ENCODE measurements at regions not wholly inside any gene's neighbourhood (a gene's known extent, or its start where the extent isn't known, plus 50 kb on each side); places are given as distances from the start of the nearest gene placed in this dataset.
A peak's percentile ranks its signal among the peaks of the same experiment; 100 is the strongest.

DNA sequence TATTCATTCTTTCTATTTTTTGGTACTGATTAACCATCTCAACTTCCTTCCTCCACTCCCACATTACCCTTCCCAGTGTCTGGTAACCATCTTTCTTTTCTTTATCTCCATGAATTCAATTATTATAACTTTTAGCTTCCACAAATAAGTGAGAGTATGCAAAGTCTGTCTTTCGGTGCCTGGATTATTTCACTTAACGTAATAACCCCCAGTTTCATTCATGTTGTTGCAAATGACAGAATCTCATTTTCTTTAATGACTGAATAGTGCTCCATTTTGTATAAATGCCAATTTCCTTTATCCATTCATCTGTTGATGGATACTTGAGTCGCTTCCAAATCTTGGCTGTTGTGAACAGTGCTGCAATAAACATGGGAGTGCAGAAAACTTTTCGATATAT, 940.4 kb downstream of the GLUD2 start:
- WGBS, 5 donors: 76 to 93% (median 88%) methylated on average over 4 of the region's 4 CpGs
- TF ChIP-seq EP300 (IDR thresholded peaks at IDR 0.05) (no peak), POLR2AphosphoS5 (IDR thresholded peaks at IDR 0.05) (no peak), POLR2A (IDR thresholded peaks at IDR 0.05) (no peak)
- TF ChIP-seq, protein P1, sequence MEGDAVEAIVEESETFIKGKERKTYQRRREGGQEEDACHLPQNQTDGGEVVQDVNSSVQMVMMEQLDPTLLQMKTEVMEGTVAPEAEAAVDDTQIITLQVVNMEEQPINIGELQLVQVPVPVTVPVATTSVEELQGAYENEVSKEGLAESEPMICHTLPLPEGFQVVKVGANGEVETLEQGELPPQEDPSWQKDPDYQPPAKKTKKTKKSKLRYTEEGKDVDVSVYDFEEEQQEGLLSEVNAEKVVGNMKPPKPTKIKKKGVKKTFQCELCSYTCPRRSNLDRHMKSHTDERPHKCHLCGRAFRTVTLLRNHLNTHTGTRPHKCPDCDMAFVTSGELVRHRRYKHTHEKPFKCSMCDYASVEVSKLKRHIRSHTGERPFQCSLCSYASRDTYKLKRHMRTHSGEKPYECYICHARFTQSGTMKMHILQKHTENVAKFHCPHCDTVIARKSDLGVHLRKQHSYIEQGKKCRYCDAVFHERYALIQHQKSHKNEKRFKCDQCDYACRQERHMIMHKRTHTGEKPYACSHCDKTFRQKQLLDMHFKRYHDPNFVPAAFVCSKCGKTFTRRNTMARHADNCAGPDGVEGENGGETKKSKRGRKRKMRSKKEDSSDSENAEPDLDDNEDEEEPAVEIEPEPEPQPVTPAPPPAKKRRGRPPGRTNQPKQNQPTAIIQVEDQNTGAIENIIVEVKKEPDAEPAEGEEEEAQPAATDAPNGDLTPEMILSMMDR (IDR thresholded peaks at IDR 0.05): no peak

DNA sequence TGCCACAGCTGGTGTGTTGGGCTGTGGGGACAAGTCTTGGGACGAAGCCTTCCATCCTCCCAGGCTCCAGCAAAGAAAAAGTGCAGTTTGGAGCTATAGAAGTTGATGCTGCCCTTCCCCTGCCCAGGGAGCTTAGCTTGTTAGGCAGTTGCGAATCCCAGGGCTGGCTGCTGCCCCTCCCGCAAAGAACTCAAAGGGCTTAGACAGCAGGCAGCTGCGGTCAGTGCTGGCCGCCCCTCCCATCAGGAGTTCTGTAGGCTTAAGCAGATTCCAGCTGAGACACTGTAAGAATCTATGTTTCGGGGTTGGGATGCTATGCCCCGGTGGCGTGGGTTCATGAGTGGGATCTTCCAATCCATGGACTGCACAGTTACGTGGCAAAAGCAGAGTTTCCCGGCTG, 956.7 kb downstream of the GLUD2 start:
- H3K4me3 ChIP-seq: no peak overlapping the region
- no peaks in the 10 kb centered on the region for H3K36me3 ChIP-seq
- no peaks in the 10 kb centered on the region for H3K9me3 ChIP-seq
- TF ChIP-seq POLR2AphosphoS5 (IDR thresholded peaks at IDR 0.05) (no peak), POLR2A (IDR thresholded peaks at IDR 0.05) (no peak), EP300 (IDR thresholded peaks at IDR 0.05) (no peak)
- TF ChIP-seq, protein P1 (IDR thresholded peaks at IDR 0.05): no peak
- intact Hi-C loops (cut with DNase I; ENCODE audit: low total_unique reads): no loop called here
- DNase-seq: no peak
- no peaks in the 10 kb centered on the region for H3K27me3 ChIP-seq
- 77 to 90% (median 85%) methylated on average over 6 to 10 of the region's 10 CpGs for WGBS, 5 donors
- no peaks in the 10 kb centered on the region for H3K4me1 ChIP-seq
- H3K27ac ChIP-seq: no peak overlapping the region

More for the DNA sequence above, 940.4 kb downstream of the GLUD2 start:
- H3K27ac ChIP-seq: no peak overlapping the region
- no peaks in the 10 kb centered on the region for H3K27me3 ChIP-seq
- H3K9me3 ChIP-seq: no peaks in the 10 kb centered on the region
- H3K36me3 ChIP-seq: no peaks in the 10 kb centered on the region
- no peak overlapping the region for H3K4me3 ChIP-seq
- no peak for DNase-seq
- no peaks in the 10 kb centered on the region for H3K4me1 ChIP-seq
- intact Hi-C loops (cut with DNase I; ENCODE audit: low total_unique reads): no loop called here

DNA sequence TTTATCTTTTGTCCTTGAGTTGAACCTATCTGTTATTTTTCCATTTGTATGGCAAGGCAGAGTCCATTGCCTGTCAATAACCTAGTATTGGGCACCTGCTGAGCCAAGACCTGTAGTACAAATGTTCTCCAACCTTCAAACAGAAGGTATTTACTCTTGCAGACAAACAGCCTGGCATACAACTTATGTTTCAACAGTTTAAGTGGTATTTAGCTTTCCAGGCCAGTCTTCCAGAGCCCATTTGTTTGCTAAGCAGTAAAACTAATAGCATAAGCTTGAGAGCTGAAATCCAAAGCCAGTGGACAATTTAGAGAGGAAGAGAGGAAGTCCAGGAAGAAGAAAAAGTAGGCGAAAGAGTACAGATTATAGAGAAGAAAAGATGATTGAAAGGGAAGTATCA, 979.3 kb downstream of the GLUD2 start:
- H3K4me1 ChIP-seq: no peaks in the 10 kb centered on the region
- H3K27ac ChIP-seq: no peak overlapping the region
- TF ChIP-seq POLR2AphosphoS5 (IDR thresholded peaks at IDR 0.05) (no peak), POLR2A (IDR thresholded peaks at IDR 0.05) (no peak), EP300 (IDR thresholded peaks at IDR 0.05) (no peak)
- TF ChIP-seq, protein P1 (IDR thresholded peaks at IDR 0.05): no peak
- no peaks in the 10 kb centered on the region for H3K9me3 ChIP-seq
- 30 to 77% (median 36%) methylated on average over 1 of the region's 1 CpG for WGBS, 5 donors
- no peaks in the 10 kb centered on the region for H3K36me3 ChIP-seq
- peak in 1 of 2 donors; percentile 1 for DNase-seq
- no peak overlapping the region for H3K4me3 ChIP-seq
- H3K27me3 ChIP-seq: no peaks in the 10 kb centered on the region
- intact Hi-C loops (cut with DNase I; ENCODE audit: low total_unique reads): no loop called here

DNA sequence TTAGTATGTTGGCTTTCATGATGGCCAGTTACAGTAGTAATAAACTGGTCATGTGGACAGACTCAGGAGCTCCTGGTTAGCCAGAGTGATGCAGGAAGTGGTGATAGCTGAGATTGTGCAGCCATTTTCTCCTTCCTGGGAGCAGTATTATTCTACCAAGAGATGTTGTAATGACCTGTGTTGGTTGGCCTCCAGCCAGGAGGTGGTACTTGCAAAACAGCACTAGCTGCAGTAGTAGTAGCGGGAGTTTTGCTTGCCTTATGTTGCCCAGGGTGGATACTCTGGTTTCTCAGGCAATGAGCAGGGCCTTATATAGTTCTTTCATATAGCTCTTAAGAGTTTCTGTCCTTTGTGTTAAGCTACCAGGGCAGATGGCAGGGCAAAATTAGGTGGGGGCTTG, 998.8 kb downstream of the GLUD2 start:
- WGBS, 5 donors: 69 to 91% (median 77%) methylated on average over 1 of the region's 1 CpG; no CpG with 5 or more reads in 1 of the 5 donors
- no peaks in the 10 kb centered on the region for H3K27me3 ChIP-seq
- no peaks in the 10 kb centered on the region for H3K4me1 ChIP-seq
- intact Hi-C loops (cut with DNase I; ENCODE audit: low total_unique reads): no loop called here
- no peak overlapping the region for H3K27ac ChIP-seq
- TF ChIP-seq EP300 (IDR thresholded peaks at IDR 0.05) (no peak), POLR2A (IDR thresholded peaks at IDR 0.05) (no peak), POLR2AphosphoS5 (IDR thresholded peaks at IDR 0.05) (no peak)
- TF ChIP-seq, protein P1 (IDR thresholded peaks at IDR 0.05): no peak
- no peak for DNase-seq
- H3K36me3 ChIP-seq: no peaks in the 10 kb centered on the region
- H3K4me3 ChIP-seq: no peak overlapping the region
- H3K9me3 ChIP-seq: no peaks in the 10 kb centered on the region
